H54 (cell line): ENCODE measurements at regions not wholly inside any gene's neighbourhood (a gene's known extent, or its start where the extent isn't known, plus 50 kb on each side); places are given as distances from the start of the nearest gene placed in this dataset.
"Not testable (repeated sequence)": the region's sequence is repeated elsewhere in the genome, so short reads cannot be mapped to it uniquely, and the experiment has no call there.

Experiments used
- DNase-seq: peaks from one replicate; pipeline ENCODE4 v3.0.0; 2011; ENCODE audit warnings: low spot score, mixed read lengths; ENCODE audit not compliant: insufficient read length
- FAIRE-seq: peaks from 3 replicates; lab custom pipeline; 2011; peaks lifted over from hg19 to GRCh38; lab: Jason Lieb, UNC
- POLR2A ChIP-seq: IDR thresholded peaks from 2 replicates; pipeline ENCODE4 v1.6.1; 2011; ENCODE audit warnings: low read depth, mild to moderate bottlenecking, low read length

- DNase-seq: no peak
- FAIRE-seq: no peak
These were observed 87.4 kb downstream of the MDH1 start for GRCh38 chr2:63676135-63676534.

GRCh38 chr2:63678085-63678484 is 89.3 kb downstream of the MDH1 start:
- no peak for FAIRE-seq
- no peak for DNase-seq
- TF ChIP-seq POLR2A: no peak

More at GRCh38 chr2:63676135-63676534, 87.4 kb downstream of the MDH1 start:
- no peak for TF ChIP-seq POLR2A

GRCh38 chr2:63678551-63678950 is 89.8 kb downstream of the MDH1 start:
- FAIRE-seq (no peak), DNase-seq (no peak)
- TF ChIP-seq POLR2A: no peak

GRCh38 chr2:63679252-63679855 is 90.6 kb downstream of the MDH1 start:
- TF ChIP-seq POLR2A: no peak
- DNase-seq: no peak
- FAIRE-seq: no peak

GRCh38 chr2:63680455-63680854 is 91.7 kb downstream of the MDH1 start:
- no peak for TF ChIP-seq POLR2A
- DNase-seq (no peak), FAIRE-seq (no peak)

- FAIRE-seq (no peak), DNase-seq (no peak)
These were observed 93.1 kb downstream of the MDH1 start for GRCh38 chr2:63681896-63682295.

GRCh38 chr2:63692002-63692606 is 103.3 kb downstream of the MDH1 start:
- FAIRE-seq (peak; percentile 55), DNase-seq (no peak)
- TF ChIP-seq POLR2A: no peak

More at GRCh38 chr2:63681896-63682295, 93.1 kb downstream of the MDH1 start:
- no peak for TF ChIP-seq POLR2A

- TF ChIP-seq POLR2A: no peak
- DNase-seq (no peak), FAIRE-seq (no peak)
These were observed 106.8 kb downstream of the MDH1 start for GRCh38 chr2:63695583-63695982.

GRCh38 chr2:63696496-63696895 is 107.7 kb downstream of the MDH1 start:
- TF ChIP-seq POLR2A: no peak
- DNase-seq: no peak
- FAIRE-seq: peak; percentile 15

GRCh38 chr2:63697160-63697559 is 108.4 kb downstream of the MDH1 start:
- DNase-seq (no peak), FAIRE-seq (no peak)
- TF ChIP-seq POLR2A: no peak

- DNase-seq: peak; percentile 54
- no peak for TF ChIP-seq POLR2A
- peak; percentile 96 for FAIRE-seq
These were observed 110.2 kb downstream of the MDH1 start for GRCh38 chr2:63698786-63699548.

GRCh38 chr2:63699549-63699839 is 110.7 kb downstream of the MDH1 start:
- DNase-seq: no peak
- no peak for FAIRE-seq
- TF ChIP-seq POLR2A: no peak

- TF ChIP-seq POLR2A: no peak
- no peak for FAIRE-seq
- no peak for DNase-seq
These were observed 111.5 kb downstream of the MDH1 start for GRCh38 chr2:63700271-63700670.

- no peak for DNase-seq
- no peak for TF ChIP-seq POLR2A
- FAIRE-seq: no peak
These were observed 112.6 kb downstream of the MDH1 start for GRCh38 chr2:63701406-63701805.

- FAIRE-seq, DNase-seq: not testable (repeated sequence)
These were observed 117.3 kb downstream of the MDH1 start for GRCh38 chr2:63706084-63706483.
